Suppressor macrophage treated with lipopolysaccharide for 1 hour (primary cell): ENCODE measurements at regions not wholly inside any gene's neighbourhood (a gene's known extent, or its start where the extent isn't known, plus 50 kb on each side); places are given as distances from the start of the nearest gene placed in this dataset.
"Not testable (repeated sequence)": the region's sequence is repeated elsewhere in the genome, so short reads cannot be mapped to it uniquely, and the experiment has no call there.

ENCODE experiments used
- DNase-seq, 3 donors: peaks; one replicate each; pipeline ENCODE4 v3.0.0-alpha.2; 2020 to 2022

GRCh38 chr10:65100881-65101280 is 1579.7 kb downstream of the REEP3 start:
- not testable (repeated sequence) for DNase-seq

- DNase-seq = no peak
These were observed 1588.8 kb downstream of the REEP3 start for GRCh38 chr10:65110009-65110408.

DNA sequence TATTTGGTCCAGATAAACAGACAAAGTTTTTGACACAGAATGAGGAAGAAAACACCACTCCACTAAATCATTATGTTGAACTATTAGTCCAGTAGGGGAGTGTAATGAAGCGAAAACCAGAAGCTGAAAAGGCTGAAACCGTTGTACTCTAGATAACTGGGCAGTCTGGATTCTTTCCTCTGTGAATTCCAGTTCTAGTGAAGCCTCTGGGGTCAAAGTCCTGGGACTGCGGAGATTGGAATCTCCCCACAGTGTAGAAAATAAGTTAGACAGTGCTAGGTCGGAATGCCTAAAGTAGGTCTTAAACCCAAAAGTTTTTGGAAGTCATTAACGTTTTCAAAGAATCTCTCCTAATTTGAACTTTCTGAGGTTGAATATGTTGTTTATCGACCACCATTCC is 1589.9 kb downstream of the REEP3 start:
- DNase-seq = not testable (repeated sequence)

- no peak for DNase-seq
These were observed 1591.4 kb downstream of the REEP3 start for GRCh38 chr10:65112573-65112972.

GRCh38 chr10:65123120-65123519 is 1601.9 kb downstream of the REEP3 start:
- DNase-seq = no peak

DNA sequence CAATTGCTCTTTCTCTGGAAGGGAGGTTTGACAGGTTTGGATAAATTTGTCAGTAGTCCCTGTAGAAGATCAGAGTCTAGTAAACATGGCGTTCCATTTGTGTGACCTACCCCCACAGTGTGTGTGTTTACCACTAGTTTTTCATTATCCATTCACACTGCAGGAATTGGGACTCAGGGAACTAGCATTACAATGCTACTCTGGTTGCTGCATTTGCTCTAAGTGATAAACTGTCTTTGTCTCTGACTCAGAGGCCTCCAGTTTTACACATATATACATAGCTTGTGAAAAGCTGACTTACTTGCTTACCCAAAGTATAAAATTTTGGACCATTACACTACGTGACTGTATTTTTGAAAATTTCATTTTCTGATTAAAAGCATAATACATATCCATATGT is 1604.0 kb downstream of the REEP3 start:
- no peak for DNase-seq

DNA sequence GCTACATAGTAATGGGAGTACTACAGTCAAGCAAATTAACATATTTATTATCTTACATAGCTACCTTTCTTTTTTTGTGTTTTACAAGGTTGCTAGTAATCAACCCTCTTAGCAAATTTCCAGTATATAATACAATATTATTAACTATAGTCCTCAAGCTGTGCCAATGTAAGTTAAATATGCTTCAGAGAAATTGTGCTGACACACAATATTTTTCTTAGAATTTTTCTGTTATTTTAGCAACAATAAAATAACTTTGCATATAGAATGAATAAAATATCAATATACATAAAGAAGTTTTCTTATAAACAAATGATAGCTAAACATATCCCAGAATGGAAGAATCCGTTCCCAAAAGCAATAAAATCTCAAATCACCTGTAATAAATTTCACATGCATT is 1605.1 kb downstream of the REEP3 start:
- DNase-seq = no peak

DNA sequence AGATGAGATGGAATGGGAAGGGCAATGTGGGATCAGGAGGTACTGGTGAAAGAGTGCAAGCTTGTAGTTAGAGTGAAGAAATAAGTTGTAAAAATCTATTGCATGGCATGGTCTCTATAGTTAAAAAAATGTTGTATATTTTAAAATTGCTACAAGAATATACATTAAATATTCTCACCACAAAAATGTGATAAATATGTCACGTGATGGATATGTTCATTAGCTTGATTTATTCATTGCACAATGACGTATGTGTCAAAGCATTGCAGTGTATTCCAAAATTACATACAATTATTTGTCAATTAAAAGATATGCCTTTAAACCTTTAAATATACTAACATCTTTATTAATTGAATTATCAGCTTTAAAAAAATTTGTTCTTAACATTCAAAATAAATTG is 1607.1 kb downstream of the REEP3 start:
- DNase-seq = no peak

DNA sequence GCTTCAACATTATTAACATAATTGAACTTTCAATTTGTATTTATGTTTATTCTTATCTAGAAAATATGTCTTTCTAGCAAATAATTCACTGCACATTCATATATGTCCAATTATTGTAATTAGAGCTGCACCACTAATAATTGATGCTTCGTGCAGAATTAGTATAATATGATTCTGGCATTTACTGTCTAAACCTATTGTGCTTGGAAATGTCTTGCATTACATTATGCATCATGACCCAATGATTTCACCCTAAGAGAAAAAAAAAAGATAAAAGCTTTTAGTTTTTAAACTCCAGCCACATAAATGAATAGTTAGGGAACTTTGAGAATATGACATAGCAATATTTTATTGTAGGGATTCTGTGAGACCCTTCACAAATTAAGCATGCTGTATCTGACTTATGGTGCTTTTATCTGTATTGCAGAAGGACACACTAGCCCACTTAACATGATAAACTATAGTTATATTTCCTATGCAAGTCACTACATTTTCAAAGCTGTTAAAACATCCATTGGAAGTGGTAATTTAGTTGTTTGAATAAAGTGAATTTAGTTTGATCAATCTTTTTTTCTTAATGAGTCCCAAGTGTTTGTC is 1609.1 kb downstream of the REEP3 start:
- DNase-seq = no peak

DNA sequence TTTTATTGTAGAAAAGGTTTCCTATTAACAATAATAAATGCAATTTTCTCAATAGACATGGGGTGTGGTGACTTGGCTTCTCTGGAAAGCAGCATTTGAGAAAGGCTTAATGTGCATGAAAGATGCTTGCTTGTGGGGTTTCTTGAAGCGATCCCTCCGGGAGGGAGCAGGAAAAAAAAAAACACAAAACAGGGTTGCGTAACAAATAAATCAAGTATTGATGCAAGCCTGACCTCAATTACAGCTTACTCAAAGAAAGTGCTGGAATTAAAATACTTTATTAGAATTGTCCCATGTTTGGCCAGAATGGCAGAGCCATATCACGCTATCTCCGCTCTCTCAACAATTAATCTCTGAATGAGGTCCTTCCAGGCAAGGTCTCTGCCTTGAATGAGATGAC is 1612.5 kb downstream of the REEP3 start:
- no peak for DNase-seq

DNA sequence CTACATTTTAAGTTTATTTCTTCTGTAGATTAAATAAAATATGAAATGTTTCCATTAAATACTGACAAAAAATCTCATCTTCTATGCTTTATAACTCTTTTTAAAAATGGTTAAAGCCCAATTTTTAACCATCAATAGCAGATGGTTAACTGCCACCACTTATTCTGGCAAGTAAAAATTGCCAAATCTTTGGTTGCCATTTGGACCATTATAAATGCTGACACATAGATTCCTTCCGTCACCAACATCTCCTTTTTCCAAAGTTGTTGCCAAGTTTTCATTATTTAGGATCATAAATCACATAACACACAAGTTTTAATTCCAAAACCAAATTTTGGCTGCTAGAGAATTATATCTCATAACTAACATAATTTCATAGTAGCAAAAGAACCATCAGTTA is 1614.3 kb downstream of the REEP3 start:
- no peak for DNase-seq

DNA sequence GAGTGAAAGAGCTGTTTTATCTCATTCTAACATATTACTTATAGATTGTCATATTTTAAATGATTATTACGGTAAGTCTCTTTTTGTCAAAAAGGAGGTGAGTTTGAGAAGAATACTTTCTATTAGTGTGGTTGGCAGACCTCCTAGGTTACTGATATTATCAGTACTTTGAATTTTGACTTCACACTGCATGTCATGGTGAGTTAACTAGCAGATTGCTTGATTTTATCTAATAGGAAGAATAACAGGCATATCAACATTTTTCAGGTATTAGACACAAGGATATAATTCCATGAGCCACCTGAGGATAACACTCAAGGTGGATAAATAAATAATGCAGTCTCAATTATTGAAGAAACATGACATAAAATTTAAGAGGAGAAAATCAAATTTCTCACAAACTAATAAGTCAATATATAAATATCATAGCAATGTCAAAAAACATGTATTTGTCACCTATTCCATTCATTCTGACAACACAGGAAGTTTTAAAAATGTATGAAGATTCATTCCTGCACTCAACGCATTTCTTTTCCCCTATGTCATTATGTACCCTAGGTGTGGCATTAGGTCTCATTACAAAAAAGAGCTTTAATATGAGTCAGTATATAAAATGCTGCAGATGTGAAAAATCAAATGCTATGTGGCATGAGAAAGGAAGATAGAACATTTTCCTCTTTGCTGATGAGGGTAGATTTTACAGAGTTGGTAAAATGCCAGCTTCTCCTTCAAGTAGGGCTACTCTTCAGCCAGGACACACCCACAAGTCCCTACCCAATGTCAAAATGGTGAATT is 1621.6 kb downstream of the REEP3 start:
- no peak for DNase-seq

- no peak for DNase-seq
These were observed 1622.5 kb downstream of the REEP3 start for GRCh38 chr10:65143723-65144122.

GRCh38 chr10:65149878-65150277 is 1628.7 kb downstream of the REEP3 start:
- DNase-seq = no peak

DNA sequence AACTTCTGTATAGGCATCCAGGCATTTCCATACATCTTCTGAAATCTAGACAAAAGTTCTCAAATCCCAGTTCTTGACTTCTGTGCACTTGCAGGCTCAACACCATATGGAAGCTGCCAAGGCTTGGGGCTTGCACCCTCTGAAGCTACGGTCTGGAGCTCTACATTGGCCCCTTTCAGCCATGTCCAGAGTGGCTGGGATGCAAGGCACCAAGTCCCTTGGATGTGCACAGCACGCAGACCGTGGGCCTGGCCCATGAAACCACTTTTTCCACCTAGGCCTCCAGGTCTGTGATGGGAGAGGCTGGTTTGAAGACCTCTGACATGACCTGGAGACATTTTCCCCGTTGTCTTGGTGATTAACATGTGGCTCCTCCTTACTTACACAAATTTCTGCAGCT is 1645.1 kb downstream of the REEP3 start:
- DNase-seq = no peak

- no peak for DNase-seq
These were observed 1651.0 kb downstream of the REEP3 start for GRCh38 chr10:65172249-65172648.

DNA sequence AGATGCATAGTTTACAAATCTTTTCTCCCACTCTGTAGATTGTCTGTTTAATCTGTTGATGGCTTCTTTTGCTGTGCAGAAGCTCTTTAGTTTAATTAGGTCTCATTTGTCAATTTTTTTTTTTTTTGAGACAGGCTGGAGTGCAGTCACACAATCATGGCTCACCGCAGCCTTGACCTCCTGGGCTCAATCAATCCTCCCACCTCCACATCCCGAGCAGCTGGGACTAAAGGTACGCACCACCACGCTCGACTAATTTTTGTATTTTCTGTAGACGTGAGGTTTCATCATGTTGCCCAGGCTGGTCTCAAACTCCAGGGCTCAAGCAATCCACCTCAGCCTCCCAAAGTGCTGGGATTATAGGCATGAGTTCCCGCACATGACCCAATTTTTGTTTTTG is 1655.8 kb downstream of the REEP3 start:
- no peak for DNase-seq

DNA sequence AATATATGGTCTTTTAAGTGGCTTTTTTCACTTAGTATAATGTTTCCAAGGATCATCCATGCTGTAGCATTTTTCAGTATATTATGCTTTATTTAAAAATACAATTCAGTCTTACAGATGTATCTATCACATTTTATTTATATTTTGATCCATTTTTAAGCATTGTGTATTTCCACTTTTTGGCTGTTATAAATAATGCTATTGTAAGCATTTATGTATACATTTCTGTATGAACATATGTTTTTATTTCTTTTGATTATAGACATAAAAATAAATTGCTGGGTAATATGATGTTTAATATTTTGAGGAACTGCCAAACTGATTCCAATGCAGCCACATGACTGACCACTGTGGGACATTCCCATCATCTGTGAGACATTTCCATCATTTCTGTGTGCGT is 1662.0 kb downstream of the REEP3 start:
- DNase-seq = no peak

- DNase-seq = not testable (repeated sequence)
These were observed 1665.5 kb downstream of the REEP3 start for GRCh38 chr10:65186668-65187067.

- no peak for DNase-seq
These were observed 1672.9 kb downstream of the REEP3 start for GRCh38 chr10:65194126-65194525.

GRCh38 chr10:65194555-65194954 is 1673.4 kb downstream of the REEP3 start:
- no peak for DNase-seq

GRCh38 chr10:65196111-65196510 is 1674.9 kb downstream of the REEP3 start:
- DNase-seq = no peak

DNA sequence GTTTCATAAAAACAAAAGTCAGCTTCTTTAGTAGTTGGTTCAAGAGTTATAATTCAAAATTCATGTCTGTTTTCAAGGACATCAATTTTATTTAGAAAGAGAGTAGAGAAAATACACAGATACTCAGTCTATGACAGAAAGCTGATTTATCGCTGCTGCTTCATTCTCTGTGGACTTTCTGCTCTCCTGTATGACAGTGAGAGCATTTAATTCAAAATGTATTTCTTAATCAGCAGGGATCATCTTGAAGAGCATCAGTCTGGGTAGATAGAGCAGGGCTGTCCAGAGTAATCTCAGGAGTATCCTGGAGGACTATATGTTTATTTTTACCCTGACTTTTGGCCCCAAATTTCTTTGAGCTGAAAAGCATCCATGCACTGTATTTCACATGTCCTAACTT is 1676.7 kb downstream of the REEP3 start:
- DNase-seq = no peak

GRCh38 chr10:65201491-65201890 is 1680.3 kb downstream of the REEP3 start:
- no peak for DNase-seq

DNA sequence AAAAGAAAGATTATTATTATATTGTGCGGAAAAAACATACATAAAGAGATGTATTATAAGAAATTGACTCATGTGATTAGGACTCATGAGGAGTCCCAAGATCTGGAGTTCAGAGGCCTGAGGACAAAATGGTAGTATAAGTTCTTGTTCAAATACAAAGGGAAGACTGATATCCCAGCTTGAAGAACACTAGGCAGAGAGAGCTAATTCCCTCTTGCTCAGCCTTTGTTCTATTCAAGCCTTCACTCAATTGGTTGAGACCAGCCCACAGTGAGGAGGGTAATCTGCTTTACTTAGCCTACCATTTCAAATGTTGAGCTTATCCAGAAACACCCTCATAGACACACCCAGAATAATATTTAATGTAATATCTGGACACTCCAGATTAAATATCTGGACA is 1683.8 kb downstream of the REEP3 start:
- DNase-seq = no peak
